Fibroblast of lung (primary cell): ENCODE measurements at regions not wholly inside any gene's neighbourhood (a gene's known extent, or its start where the extent isn't known, plus 50 kb on each side); places are given as distances from the start of the nearest gene placed in this dataset.
A peak's percentile ranks its signal among the peaks of the same experiment; 100 is the strongest.

Experiments
- DNase-seq, 2 donors: peaks; one replicate each; pipeline versions ENCODE4 v3.0.0 to v3.0.0-alpha.2; 2010; ENCODE audit warnings: low read depth in 2 of 2
- H2AFZ ChIP-seq: 2 replicates; pipeline ENCODE4 v1.5.1; 2012; ENCODE audit warnings: low read length, control low read depth, inconsistent platforms
- H3K27ac ChIP-seq: 2 replicates; pipeline ENCODE4 v1.5.1; 2011; ENCODE audit warnings: low read length, control low read depth; ENCODE audit not compliant: insufficient read depth
- H3K27me3 ChIP-seq: 2 replicates; pipeline ENCODE4 v1.5.1; 2011; ENCODE audit warnings: mild to moderate bottlenecking, low read length; ENCODE audit not compliant: control insufficient read depth, insufficient read depth
- H3K36me3 ChIP-seq: 2 replicates; pipeline ENCODE4 v1.5.1; 2011; ENCODE audit warnings: low read length; ENCODE audit not compliant: control insufficient read depth, insufficient read depth
- H3K4me1 ChIP-seq: 2 replicates; pipeline ENCODE4 v1.5.1; 2011; ENCODE audit warnings: low read length; ENCODE audit not compliant: control insufficient read depth, insufficient read depth; ENCODE audit errors: extremely low read depth
- H3K4me2 ChIP-seq: 2 replicates; pipeline ENCODE4 v1.5.1; 2011; ENCODE audit warnings: low read length, control low read depth; ENCODE audit not compliant: insufficient read depth; ENCODE audit errors: extremely low read depth
- H3K4me3 ChIP-seq, 4 experiments: fragments of 200-600 bp in 1 of 4; sonication (generic) in 1 of 4; replicated peaks in 1 of 4; 2 replicates each; pipeline ENCODE4 v1.5.1; 2011 to 2016; ENCODE audit warnings: low read length in 4 of 4, low read depth in 3 of 4, mild to moderate bottlenecking in 3 of 4, control low read depth in 2 of 4, inconsistent platforms in 1 of 4, mixed read lengths in 1 of 4; ENCODE audit not compliant: insufficient read depth in 1 of 4; ENCODE audit errors: control extremely low read depth in 1 of 4
- H3K79me2 ChIP-seq: 2 replicates; pipeline ENCODE4 v1.5.1; 2012; ENCODE audit warnings: mild to moderate bottlenecking, low read length, inconsistent platforms; ENCODE audit not compliant: control insufficient read depth, insufficient read depth
- H3K9ac ChIP-seq: 2 replicates; pipeline ENCODE4 v1.5.1; 2011; ENCODE audit warnings: mild to moderate bottlenecking, low read length, control low read depth; ENCODE audit not compliant: insufficient read depth
- H3K9me3 ChIP-seq: 2 replicates; pipeline ENCODE4 v1.5.1; 2012; ENCODE audit warnings: low read depth, low read length; ENCODE audit not compliant: control insufficient read depth, insufficient read depth
- H4K20me1 ChIP-seq: 2 replicates; pipeline ENCODE4 v1.5.1; 2011; ENCODE audit warnings: low read length; ENCODE audit not compliant: control insufficient read depth, insufficient read depth; ENCODE audit errors: extremely low read depth
- CTCF ChIP-seq, 2 donors: IDR thresholded peaks in 1 of 2; conservative IDR thresholded peaks in 1 of 2; 1 replicate in 1 of 2; 2 replicates in 1 of 2; pipeline ENCODE4 v1.5.1; 2011 to 2012; ENCODE audit warnings: low read length in 2 of 2, control low read depth in 1 of 2, inconsistent platforms in 1 of 2, low read depth in 1 of 2, mild to moderate bottlenecking in 1 of 2
- EZH2 ChIP-seq: IDR thresholded peaks from 2 replicates; pipeline ENCODE4 v1.5.1; 2012; ENCODE audit warnings: low read length, control low read depth, mild to moderate bottlenecking; ENCODE audit errors: missing control alignments

GRCh38 chr11:112320668-112321067 lies 60.0 kb upstream of the PLET1 start:
- H3K9ac ChIP-seq: no peak overlapping the region
- peak overlapping the region; percentile 5 for H3K4me2 ChIP-seq
- no peak overlapping the region for H2AFZ ChIP-seq
- DNase-seq: peak; percentile 88 to 89
- no peaks in the 10 kb centered on the region for H3K79me2 ChIP-seq
- H3K36me3 ChIP-seq: no peaks in the 10 kb centered on the region
- peaks cover 14% of the 10 kb centered on the region for H3K4me1 ChIP-seq
- no peak overlapping the region for H3K4me3 ChIP-seq
- TF ChIP-seq CTCF (conservative IDR thresholded peaks at IDR 0.05 in 1 of 2, IDR thresholded peaks at IDR 0.05 in 1 of 2; ENCODE audit: low read depth in 1 of 2, low read length in 2 of 2): no peak
- TF ChIP-seq EZH2: no peak
- no peak overlapping the region for H3K27ac ChIP-seq
- no peaks in the 10 kb centered on the region for H3K27me3 ChIP-seq
- no peaks in the 10 kb centered on the region for H4K20me1 ChIP-seq
- no peaks in the 10 kb centered on the region for H3K9me3 ChIP-seq

- TF ChIP-seq EZH2 (no peak), CTCF (conservative IDR thresholded peaks at IDR 0.05 in 1 of 2, IDR thresholded peaks at IDR 0.05 in 1 of 2; ENCODE audit: low read depth in 1 of 2, low read length in 2 of 2) (no peak)
- no peaks in the 10 kb centered on the region for H3K36me3 ChIP-seq
- H3K27me3 ChIP-seq: no peaks in the 10 kb centered on the region
- no peak overlapping the region for H3K4me2 ChIP-seq
- no peak overlapping the region for H3K9ac ChIP-seq
- no peaks in the 10 kb centered on the region for H3K79me2 ChIP-seq
- no peak overlapping the region for H2AFZ ChIP-seq
- H4K20me1 ChIP-seq: no peaks in the 10 kb centered on the region
- no peaks in the 10 kb centered on the region for H3K9me3 ChIP-seq
- H3K27ac ChIP-seq: peak overlapping the region; percentile 16
- peak; percentile 90 to 91 for DNase-seq
- H3K4me1 ChIP-seq: peaks cover 14% of the 10 kb centered on the region
- H3K4me3 ChIP-seq: no peak overlapping the region
These were observed 61.0 kb upstream of the PLET1 start for GRCh38 chr11:112321501-112322172.

- TF ChIP-seq CTCF (conservative IDR thresholded peaks at IDR 0.05 in 1 of 2, IDR thresholded peaks at IDR 0.05 in 1 of 2; ENCODE audit: low read depth in 1 of 2, low read length in 2 of 2): no peak
- no peak for TF ChIP-seq EZH2
- Histone ChIP-seq H3K27ac (no peak overlapping the region), H3K4me1 (peaks cover 14% of the 10 kb centered on the region), H3K9ac (no peak overlapping the region), H3K36me3 (no peaks in the 10 kb centered on the region), H2AFZ (no peak overlapping the region), H3K79me2 (no peaks in the 10 kb centered on the region), H3K9me3 (no peaks in the 10 kb centered on the region), H3K4me2 (no peak overlapping the region), H4K20me1 (no peaks in the 10 kb centered on the region), H3K27me3 (no peaks in the 10 kb centered on the region), H3K4me3 (no peak overlapping the region)
- DNase-seq: no peak
These were observed 61.6 kb upstream of the PLET1 start for GRCh38 chr11:112322173-112322790.
